ENCODE measurements at regions not wholly inside any gene's neighbourhood (a gene's known extent, or its start where the extent isn't known, plus 50 kb on each side); places are given as distances from the start of the nearest gene placed in this dataset.

DNA sequence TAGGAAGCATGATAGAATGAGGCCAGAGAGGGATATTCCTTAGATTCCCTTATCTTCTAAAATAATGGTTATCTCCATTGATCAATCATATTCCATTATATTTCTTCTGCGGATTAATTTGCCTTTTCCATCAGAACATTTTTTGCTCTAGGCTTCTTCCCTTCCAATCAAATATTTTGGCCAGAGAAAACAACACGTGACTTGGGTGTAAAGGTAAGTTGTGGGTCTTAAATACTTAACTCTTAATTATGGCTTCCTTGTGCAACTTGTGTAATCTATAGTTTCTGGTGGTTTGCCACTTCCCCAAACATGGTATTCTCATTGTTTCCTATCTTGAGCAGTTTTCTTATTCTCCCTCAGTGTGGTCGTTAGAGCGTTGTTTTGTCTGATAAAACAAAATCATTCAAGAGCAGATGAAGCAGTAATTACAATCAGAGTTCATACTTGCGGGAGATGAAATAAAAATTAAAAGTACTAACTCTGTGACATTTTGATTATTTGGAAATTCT, 889.3 kb downstream of the MAT2B start:
- no peak for DNase-seq (ENCODE audit: low read depth)
- TF ChIP-seq, protein P1, sequence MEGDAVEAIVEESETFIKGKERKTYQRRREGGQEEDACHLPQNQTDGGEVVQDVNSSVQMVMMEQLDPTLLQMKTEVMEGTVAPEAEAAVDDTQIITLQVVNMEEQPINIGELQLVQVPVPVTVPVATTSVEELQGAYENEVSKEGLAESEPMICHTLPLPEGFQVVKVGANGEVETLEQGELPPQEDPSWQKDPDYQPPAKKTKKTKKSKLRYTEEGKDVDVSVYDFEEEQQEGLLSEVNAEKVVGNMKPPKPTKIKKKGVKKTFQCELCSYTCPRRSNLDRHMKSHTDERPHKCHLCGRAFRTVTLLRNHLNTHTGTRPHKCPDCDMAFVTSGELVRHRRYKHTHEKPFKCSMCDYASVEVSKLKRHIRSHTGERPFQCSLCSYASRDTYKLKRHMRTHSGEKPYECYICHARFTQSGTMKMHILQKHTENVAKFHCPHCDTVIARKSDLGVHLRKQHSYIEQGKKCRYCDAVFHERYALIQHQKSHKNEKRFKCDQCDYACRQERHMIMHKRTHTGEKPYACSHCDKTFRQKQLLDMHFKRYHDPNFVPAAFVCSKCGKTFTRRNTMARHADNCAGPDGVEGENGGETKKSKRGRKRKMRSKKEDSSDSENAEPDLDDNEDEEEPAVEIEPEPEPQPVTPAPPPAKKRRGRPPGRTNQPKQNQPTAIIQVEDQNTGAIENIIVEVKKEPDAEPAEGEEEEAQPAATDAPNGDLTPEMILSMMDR (conservative IDR thresholded peaks at IDR 0.05; ENCODE audit: control insufficient read depth, insufficient read depth, low read depth, low read length): no peak
- H3K4me3 ChIP-seq (ENCODE audit: control insufficient read depth, low read depth, low read length): no peak overlapping the region

DNA sequence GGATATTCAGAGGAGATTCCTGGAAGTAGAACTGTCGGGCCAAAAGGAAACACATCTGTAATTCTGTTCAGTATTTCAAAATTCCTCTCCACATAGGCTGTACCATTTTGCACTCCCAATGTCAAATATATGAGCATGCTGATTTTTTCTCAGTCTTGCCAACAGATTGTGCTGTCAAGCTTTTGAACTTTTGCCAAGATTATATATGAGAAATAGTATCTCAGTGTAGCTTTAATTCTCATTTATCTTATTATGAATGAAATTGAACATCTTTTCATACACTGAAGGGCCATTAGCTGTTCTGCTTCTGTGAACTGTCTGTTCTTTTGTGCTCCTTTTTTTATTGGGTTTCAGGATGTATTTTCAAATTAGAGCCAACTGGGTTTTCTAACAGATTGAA, 907.1 kb downstream of the MAT2B start:
- TF ChIP-seq, protein P1 (conservative IDR thresholded peaks at IDR 0.05; ENCODE audit: control insufficient read depth, insufficient read depth, low read depth, low read length): no peak
- no peak overlapping the region for H3K4me3 ChIP-seq (ENCODE audit: control insufficient read depth, low read depth, low read length)
- no peak for DNase-seq (ENCODE audit: low read depth)

DNA sequence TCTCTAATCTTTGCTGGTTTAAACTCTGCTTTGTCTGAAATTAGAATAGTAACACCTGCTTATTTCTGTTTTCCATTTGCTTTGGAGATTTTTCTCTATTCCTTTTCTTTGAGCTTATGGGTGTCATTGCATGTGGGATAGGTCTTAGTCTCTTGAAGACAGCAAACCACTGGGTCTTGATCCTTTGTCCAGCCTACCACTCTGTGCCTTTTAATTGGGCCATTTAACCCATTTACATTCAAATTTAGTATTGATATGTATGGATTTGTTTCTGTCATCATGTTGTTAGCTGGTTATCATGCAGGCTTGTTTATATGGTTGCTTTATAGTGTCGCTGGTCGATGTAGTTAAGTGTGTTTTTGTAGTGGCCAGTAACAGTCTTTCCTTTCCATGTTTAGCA, 914.7 kb downstream of the MAT2B start:
- TF ChIP-seq, protein P1 (conservative IDR thresholded peaks at IDR 0.05; ENCODE audit: control insufficient read depth, insufficient read depth, low read depth, low read length): no peak
- H3K4me3 ChIP-seq (ENCODE audit: control insufficient read depth, low read depth, low read length): no peak overlapping the region
- no peak for DNase-seq (ENCODE audit: low read depth)

DNA sequence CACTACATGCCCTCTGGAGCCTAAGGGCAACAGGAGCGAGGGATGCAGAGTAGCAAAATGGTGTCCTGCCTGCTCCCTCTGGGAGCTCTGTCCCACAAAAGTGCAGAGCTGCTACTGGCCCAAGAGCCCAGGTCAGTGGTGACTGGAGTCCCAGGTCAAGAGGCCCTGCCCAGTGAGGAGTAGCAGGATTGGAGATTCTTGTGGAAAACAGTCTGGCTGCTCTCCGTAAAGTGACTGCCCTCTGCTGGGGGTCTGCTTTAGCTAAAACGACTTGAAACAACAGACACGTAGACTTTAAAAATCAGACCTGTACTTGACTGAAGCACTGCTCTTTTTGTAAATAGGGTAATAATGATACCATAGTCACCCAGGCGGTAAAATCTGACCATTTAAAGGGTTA, 917.0 kb downstream of the MAT2B start:
- TF ChIP-seq, protein P1 (conservative IDR thresholded peaks at IDR 0.05; ENCODE audit: control insufficient read depth, insufficient read depth, low read depth, low read length): peak; percentile 30
- peak; percentile 43 for DNase-seq (ENCODE audit: low read depth)
- H3K4me3 ChIP-seq (ENCODE audit: control insufficient read depth, low read depth, low read length): no peak overlapping the region

DNA sequence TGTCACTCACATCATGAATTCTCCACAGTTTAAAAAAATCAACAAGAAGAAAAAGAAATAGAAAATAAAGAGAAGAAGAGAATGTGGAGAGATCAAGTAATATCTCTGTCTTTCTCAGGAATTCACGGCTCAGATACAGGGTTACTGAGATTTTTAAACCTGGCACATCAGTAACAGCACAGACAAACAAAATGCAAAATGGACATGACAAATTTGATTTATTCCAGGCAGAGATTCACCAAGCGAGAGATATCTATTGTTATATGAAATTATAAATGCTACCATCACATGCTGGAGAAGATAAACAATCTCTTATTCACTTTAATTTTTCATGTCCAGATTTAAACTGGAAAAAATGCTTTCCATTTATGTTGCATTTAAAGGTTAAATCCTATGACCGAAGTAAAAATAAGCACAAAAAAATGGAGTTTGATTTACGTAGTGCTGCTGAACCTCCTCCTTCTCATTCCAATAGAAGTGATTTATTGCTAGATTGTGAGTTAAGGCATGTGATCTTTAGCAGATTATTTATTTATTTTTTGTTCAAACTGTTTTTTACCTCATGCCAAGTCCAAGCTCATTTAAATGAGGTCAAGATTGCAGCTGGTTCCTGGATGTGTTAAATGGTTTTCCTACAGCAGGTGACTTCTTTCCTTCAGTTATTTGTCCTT, 926.4 kb downstream of the MAT2B start:
- H3K4me3 ChIP-seq (ENCODE audit: control insufficient read depth, low read depth, low read length): no peak overlapping the region
- TF ChIP-seq, protein P1 (conservative IDR thresholded peaks at IDR 0.05; ENCODE audit: control insufficient read depth, insufficient read depth, low read depth, low read length): no peak
- DNase-seq (ENCODE audit: low read depth): no peak

DNA sequence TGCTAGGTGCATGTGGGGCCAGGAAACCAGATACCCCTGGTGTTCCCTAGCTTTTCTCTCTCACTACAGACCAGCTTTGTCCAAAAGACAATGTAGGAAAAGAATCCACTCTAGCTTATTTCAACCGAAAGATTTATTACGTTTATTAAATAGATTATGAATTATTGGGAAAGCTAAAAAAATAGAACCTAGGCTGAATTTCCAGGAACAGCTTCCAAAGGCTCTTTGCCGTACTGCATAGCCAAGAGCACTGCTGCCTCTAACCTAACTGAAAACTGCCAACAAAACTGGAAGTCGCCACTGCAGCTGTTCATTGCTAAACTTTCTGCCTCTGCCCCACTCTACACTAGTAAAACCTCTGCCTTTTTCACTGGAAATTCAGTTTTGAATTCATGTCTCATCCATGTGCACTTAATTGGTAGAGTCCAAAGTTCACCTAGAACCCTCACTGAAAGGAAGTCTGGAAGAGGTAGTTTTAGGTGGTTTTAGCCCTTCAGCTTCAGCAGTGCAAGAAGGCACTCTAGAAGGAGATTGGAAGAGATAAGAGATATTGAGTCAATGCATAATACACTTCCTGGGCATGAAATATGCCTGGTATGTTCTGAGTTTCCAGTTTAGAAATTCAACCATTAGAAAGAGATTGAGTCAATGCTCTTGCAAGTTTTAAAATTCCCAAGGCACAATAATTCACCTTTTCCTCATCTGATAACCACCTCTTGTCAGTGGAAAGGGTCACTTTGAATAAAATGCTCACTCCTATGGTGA, 927.9 kb downstream of the MAT2B start:
- DNase-seq (ENCODE audit: low read depth): no peak
- TF ChIP-seq, protein P1 (conservative IDR thresholded peaks at IDR 0.05; ENCODE audit: control insufficient read depth, insufficient read depth, low read depth, low read length): no peak
- no peak overlapping the region for H3K4me3 ChIP-seq (ENCODE audit: control insufficient read depth, low read depth, low read length)
